A673 (cell line): ENCODE measurements at regions not wholly inside any gene's neighbourhood (a gene's known extent, or its start where the extent isn't known, plus 50 kb on each side); places are given as distances from the start of the nearest gene placed in this dataset.

Experiments used
- CTCF ChIP-seq: fragments of 300-800, 200-600 bp; sonication (generic); conservative IDR thresholded peaks from 2 replicates; pipeline ENCODE4 v1.5.1; 2017; ENCODE audit warnings: low read depth, mild to moderate bottlenecking, antibody characterized with exemption, low read length, moderate library complexity, mixed read lengths
- EZH2 ChIP-seq: fragments of 200-600 bp; sonication (generic); IDR thresholded peaks from 2 replicates; pipeline ENCODE4 v1.6.1; 2017; ENCODE audit warnings: borderline replicate concordance, low read depth, mild to moderate bottlenecking, mixed read lengths, antibody characterized with exemption, low read length; ENCODE audit not compliant: poor library complexity, severe bottlenecking

GRCh38 chr14:25180221-25180620 lies 130.3 kb upstream of the STXBP6 start:
- TF ChIP-seq CTCF: no peak
- no peak for TF ChIP-seq EZH2
